ENCODE measurements at regions not wholly inside any gene's neighbourhood (a gene's known extent, or its start where the extent isn't known, plus 50 kb on each side); places are given as distances from the start of the nearest gene placed in this dataset.
"Not testable (repeated sequence)": the region's sequence is repeated elsewhere in the genome, so short reads cannot be mapped to it uniquely, and the experiment has no call there.

DNA sequence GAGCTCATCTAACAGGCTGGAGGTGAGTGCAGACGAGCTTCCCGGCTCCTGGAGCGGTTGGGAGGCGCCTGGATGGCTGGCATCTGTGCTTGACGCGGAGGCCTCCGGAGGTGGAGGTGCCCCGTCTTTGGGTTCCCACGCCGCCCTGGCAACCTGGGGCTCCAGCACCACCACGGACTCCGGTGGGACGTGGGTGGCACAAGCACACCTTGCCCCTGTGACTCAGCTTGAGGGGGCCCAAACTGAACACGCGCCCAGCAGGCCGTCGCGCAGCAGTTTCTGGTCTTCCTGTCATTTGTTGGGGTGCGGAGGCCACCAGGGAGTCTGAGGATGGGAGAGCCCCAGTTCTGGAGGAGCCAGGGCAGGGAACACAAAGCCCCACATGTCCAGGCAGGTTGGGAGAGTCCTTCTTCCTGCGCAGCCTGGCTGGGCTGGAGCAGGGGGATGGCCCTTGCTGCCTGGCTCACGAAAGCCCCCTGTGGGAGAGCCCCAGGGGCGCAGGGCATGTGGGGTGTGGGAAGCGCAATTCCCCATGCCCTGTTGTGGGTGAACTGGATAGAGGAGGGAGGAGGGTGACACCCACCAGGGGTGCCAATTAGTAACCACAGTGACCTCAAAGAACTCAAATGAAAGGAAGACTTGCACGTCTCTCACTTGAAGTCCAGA is 1378.6 kb upstream of the DEFB115 start:
- peaks cover 45% of the 10 kb centered on the region for H3K9me3 Mint-ChIP-seq (ENCODE audit: unreplicated experiment)
- no peaks in the 10 kb centered on the region for H3K27me3 Mint-ChIP-seq (ENCODE audit: unreplicated experiment)

DNA sequence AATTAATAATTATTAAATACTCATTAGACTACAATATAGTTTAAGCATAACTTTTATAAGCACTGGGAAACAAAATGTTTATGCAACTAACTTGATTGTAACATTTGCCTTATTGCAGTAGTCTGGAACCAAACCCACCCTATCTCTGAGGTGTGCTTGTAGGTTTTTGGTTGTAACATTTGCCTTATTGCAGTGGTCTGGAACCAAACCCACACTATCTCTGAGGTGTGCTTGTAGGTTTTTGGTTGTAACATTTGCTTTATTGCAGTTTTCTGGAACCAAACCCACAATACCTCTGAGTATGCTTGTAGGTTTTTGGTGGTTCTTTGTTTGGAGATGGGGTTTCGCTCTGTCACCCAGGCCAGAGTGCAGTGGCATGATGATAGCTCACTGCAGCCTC is 1376.4 kb upstream of the DEFB115 start:
- H3K27me3 Mint-ChIP-seq (ENCODE audit: unreplicated experiment); DNase-seq (ENCODE audit: extremely low spot score, unreplicated experiment); H3K27ac Mint-ChIP-seq (ENCODE audit: unreplicated experiment); H3K4me3 Mint-ChIP-seq (ENCODE audit: unreplicated experiment); H3K36me3 Mint-ChIP-seq (ENCODE audit: unreplicated experiment); H3K4me1 Mint-ChIP-seq (ENCODE audit: unreplicated experiment): not testable (repeated sequence)
- peaks cover 51% of the 10 kb centered on the region for H3K9me3 Mint-ChIP-seq (ENCODE audit: unreplicated experiment)

More for the DNA sequence above, 1378.6 kb upstream of the DEFB115 start:
- Mint-ChIP-seq H3K4me1 (ENCODE audit: unreplicated experiment) (no peaks in the 10 kb centered on the region), H3K27ac (ENCODE audit: unreplicated experiment) (no peak overlapping the region), H3K36me3 (ENCODE audit: unreplicated experiment) (peaks cover 5% of the 10 kb centered on the region), H3K4me3 (ENCODE audit: unreplicated experiment) (no peak overlapping the region)
- peak; percentile 89 for DNase-seq (ENCODE audit: extremely low spot score, unreplicated experiment)
- TF ChIP-seq, protein P1, sequence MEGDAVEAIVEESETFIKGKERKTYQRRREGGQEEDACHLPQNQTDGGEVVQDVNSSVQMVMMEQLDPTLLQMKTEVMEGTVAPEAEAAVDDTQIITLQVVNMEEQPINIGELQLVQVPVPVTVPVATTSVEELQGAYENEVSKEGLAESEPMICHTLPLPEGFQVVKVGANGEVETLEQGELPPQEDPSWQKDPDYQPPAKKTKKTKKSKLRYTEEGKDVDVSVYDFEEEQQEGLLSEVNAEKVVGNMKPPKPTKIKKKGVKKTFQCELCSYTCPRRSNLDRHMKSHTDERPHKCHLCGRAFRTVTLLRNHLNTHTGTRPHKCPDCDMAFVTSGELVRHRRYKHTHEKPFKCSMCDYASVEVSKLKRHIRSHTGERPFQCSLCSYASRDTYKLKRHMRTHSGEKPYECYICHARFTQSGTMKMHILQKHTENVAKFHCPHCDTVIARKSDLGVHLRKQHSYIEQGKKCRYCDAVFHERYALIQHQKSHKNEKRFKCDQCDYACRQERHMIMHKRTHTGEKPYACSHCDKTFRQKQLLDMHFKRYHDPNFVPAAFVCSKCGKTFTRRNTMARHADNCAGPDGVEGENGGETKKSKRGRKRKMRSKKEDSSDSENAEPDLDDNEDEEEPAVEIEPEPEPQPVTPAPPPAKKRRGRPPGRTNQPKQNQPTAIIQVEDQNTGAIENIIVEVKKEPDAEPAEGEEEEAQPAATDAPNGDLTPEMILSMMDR (IDR thresholded peaks at IDR 0.05): no peak

DNA sequence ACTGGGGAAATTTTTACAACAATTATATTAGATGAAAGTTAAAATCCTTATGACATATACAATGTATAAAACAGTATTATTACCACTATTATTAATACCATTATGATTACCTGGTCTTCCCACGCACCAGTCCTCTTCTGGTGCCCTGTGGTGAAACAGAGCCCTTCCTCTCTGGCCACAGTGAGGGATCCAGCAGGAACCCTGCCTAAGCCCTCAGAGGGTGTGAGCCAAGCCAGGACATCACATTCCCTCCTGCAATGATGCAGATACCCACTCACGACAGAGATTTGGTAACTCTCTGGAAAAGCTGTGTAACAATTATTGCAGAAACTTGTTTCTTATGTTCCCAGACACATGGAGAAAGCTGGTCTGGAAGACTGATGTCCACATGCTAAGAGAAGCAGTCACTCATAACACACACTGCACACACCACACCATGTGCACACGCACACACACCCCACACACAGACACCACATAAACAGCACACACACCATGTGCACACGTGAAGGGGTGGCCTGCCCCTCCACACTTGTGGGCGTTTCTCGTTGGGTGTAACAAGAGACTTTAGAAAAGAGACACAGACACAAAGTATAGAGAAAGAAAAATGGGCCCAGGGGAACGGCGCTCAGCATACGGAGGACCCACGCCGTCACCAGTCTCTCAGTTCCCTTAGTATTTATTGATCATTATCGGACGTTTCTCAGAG is 1373.8 kb upstream of the DEFB115 start:
- not testable (repeated sequence) for H3K27ac Mint-ChIP-seq (ENCODE audit: unreplicated experiment); DNase-seq (ENCODE audit: extremely low spot score, unreplicated experiment); H3K36me3 Mint-ChIP-seq (ENCODE audit: unreplicated experiment); H3K4me1 Mint-ChIP-seq (ENCODE audit: unreplicated experiment); H3K4me3 Mint-ChIP-seq (ENCODE audit: unreplicated experiment); H3K27me3 Mint-ChIP-seq (ENCODE audit: unreplicated experiment)
- peaks cover 61% of the 10 kb centered on the region for H3K9me3 Mint-ChIP-seq (ENCODE audit: unreplicated experiment)

DNA sequence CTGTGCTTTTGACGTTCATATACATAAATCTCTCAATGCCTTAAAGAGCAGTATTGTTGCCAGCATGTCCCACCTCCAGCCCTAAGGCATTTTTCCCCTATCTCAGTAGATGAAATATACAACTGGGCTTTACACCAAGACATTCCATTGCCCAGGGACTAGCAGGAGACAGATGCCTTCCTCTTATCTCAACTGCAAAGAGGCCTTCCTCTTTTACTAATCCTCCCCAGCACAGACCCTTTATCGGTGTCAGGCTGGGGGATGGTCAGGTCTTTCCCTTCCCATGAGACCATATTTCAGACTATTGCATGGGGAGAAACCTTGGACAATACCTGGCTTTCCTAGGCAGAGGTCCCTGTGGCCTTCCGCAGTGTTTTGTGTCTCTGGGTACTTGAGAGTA is 1373.1 kb upstream of the DEFB115 start:
- not testable (repeated sequence) for H3K36me3 Mint-ChIP-seq (ENCODE audit: unreplicated experiment); H3K4me1 Mint-ChIP-seq (ENCODE audit: unreplicated experiment); H3K27ac Mint-ChIP-seq (ENCODE audit: unreplicated experiment); H3K27me3 Mint-ChIP-seq (ENCODE audit: unreplicated experiment); H3K4me3 Mint-ChIP-seq (ENCODE audit: unreplicated experiment); DNase-seq (ENCODE audit: extremely low spot score, unreplicated experiment)
- peaks cover 60% of the 10 kb centered on the region for H3K9me3 Mint-ChIP-seq (ENCODE audit: unreplicated experiment)

DNA sequence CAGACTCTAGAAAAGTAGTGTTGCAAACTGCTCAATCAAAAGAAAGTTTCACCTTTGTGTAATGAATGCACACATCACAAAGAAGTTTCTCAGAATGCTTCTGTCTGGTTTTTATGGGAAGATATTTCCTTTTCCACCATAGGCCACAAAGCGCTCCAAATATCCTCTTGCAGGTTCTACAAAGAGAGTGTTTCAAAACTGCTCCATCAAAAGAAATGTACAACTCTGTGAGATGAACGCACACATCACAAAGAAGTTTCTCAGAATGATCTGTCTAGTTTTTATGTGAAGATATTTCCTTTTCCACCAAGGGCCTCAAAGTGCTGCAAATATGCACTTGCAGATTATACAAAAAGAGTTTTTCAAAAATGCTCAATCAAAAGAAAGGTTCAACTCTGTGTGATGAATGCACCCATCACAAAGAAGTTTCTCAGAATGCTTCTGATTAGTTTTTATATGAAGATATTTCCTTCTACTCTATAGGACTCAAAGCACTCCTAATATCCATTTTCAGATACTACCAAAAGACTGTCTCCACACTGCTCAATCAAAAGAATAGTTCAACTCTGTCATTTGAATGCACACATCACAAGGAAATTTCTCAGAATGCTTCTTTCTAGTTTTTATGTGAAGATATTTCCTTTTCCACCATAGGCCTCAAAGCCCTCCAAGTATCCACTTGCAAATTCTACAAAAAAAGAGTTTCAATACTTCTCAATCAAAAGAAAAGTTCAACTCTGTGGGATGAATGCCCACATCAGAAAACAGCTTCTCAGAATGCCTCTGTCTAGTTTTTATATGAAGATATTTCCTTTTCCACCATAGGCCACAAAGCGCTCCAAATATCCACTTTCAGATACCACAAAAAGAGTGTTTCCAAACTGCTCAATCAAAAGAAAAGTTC is 1371.9 kb upstream of the DEFB115 start:
- H3K36me3 Mint-ChIP-seq (ENCODE audit: unreplicated experiment); H3K4me3 Mint-ChIP-seq (ENCODE audit: unreplicated experiment); H3K27me3 Mint-ChIP-seq (ENCODE audit: unreplicated experiment); H3K4me1 Mint-ChIP-seq (ENCODE audit: unreplicated experiment); H3K27ac Mint-ChIP-seq (ENCODE audit: unreplicated experiment); DNase-seq (ENCODE audit: extremely low spot score, unreplicated experiment): not testable (repeated sequence)
- H3K9me3 Mint-ChIP-seq (ENCODE audit: unreplicated experiment): peaks cover 57% of the 10 kb centered on the region

DNA sequence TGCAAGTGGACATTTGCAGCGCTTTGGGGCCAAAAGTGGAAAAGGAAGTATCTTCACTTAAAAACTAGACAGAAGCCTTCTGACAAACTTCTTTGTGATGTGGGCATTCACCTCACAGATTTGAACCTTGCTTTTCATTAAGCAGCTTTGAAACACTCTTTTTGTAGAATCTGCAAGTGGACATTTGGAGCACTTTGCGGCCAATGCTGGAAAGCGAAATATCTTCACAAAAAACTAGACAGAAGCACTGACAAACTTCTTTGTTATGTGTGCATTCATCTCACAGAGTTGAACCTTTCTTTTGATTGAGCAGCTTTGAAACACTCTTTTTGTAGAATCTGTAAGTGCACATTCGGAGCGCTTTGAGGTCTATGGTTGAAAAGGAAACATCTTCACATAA is 1365.9 kb upstream of the DEFB115 start:
- not testable (repeated sequence) for DNase-seq (ENCODE audit: extremely low spot score, unreplicated experiment); H3K27ac Mint-ChIP-seq (ENCODE audit: unreplicated experiment); H3K27me3 Mint-ChIP-seq (ENCODE audit: unreplicated experiment); H3K36me3 Mint-ChIP-seq (ENCODE audit: unreplicated experiment); H3K4me3 Mint-ChIP-seq (ENCODE audit: unreplicated experiment); H3K4me1 Mint-ChIP-seq (ENCODE audit: unreplicated experiment)
- peaks cover 27% of the 10 kb centered on the region for H3K9me3 Mint-ChIP-seq (ENCODE audit: unreplicated experiment)
